Caco-2 (cell line): ENCODE measurements at regions not wholly inside any gene's neighbourhood (a gene's known extent, or its start where the extent isn't known, plus 50 kb on each side); places are given as distances from the start of the nearest gene placed in this dataset.
"Not testable (repeated sequence)": the region's sequence is repeated elsewhere in the genome, so short reads cannot be mapped to it uniquely, and the experiment has no call there.

Experiments
- BruUV-seq: library from RNA; stranded (reverse); fragments of 400-500 nt; replicated peaks from 2 replicates; lab custom pipeline; 2021; lab: Mats Ljungman, UMichigan
- CTCF ChIA-PET: fragments of 300-600 bp; sonication (Branson Sonifier 250); formaldehyde crosslinking; loops from one replicate; lab custom pipeline; 2022; ENCODE audit warnings: antibody characterized with exemption; lab: Charles Lee
- POLR2A ChIA-PET: fragments of 300-600 bp; sonication (Branson Sonifier 250); formaldehyde crosslinking; loops from one replicate; lab custom pipeline; 2022; ENCODE audit warnings: antibody characterized with exemption; lab: Charles Lee
- DNase-seq, 2 experiments: peaks; one replicate each; pipeline versions ENCODE4 v3.0.0 to v3.0.0-alpha.2; 2020 to 2022
- H3K27me3 ChIP-seq: replicated peaks from 2 replicates; pipeline ENCODE4 v1.6.0; 2011; ENCODE audit warnings: low read length; ENCODE audit not compliant: control insufficient read depth, insufficient read depth
- H3K36me3 ChIP-seq: 2 replicates; pipeline ENCODE4 v1.5.1; 2011; ENCODE audit warnings: low read length; ENCODE audit not compliant: control insufficient read depth, insufficient read depth
- H3K4me1 ChIP-seq: fragments of 250-450 bp; sonication (Bioruptor Pico); 2 replicates; pipeline ENCODE4 v1.5.1; 2020; ENCODE audit warnings: mild to moderate bottlenecking
- H3K4me3 ChIP-seq: 2 replicates; pipeline ENCODE4 v1.5.1; 2011; ENCODE audit warnings: low read depth, mild to moderate bottlenecking, control low read depth, low read length
- H3K9me3 ChIP-seq: fragments of 250-450 bp; sonication (Bioruptor Pico); 2 replicates; pipeline ENCODE4 v1.5.1; 2020; ENCODE audit warnings: mild to moderate bottlenecking, moderate library complexity
- H3K27ac Mint-ChIP-seq: one replicate; pipeline ENCODE4 v1.8.0; 2022; ENCODE audit warnings: mixed read lengths; ENCODE audit not compliant: unreplicated experiment
- H3K27me3 Mint-ChIP-seq: one replicate; pipeline ENCODE4 v1.8.0; 2022; ENCODE audit warnings: mixed read lengths; ENCODE audit not compliant: insufficient read depth, unreplicated experiment
- H3K36me3 Mint-ChIP-seq: one replicate; pipeline ENCODE4 v1.8.0; 2022; ENCODE audit warnings: mild to moderate bottlenecking, mixed read lengths; ENCODE audit not compliant: insufficient read depth, unreplicated experiment
- H3K4me1 Mint-ChIP-seq: one replicate; pipeline ENCODE4 v1.8.0; 2022; ENCODE audit warnings: low read depth, mixed read lengths; ENCODE audit not compliant: unreplicated experiment
- H3K4me3 Mint-ChIP-seq: one replicate; pipeline ENCODE4 v1.8.0; 2022; ENCODE audit warnings: mild to moderate bottlenecking, moderate library complexity, mixed read lengths; ENCODE audit not compliant: unreplicated experiment
- H3K9me3 Mint-ChIP-seq: one replicate; pipeline ENCODE4 v1.8.0; 2022; ENCODE audit warnings: mixed read lengths; ENCODE audit not compliant: unreplicated experiment
- intact Hi-C: fragments of 100-400 bp; cut with micrococcal nuclease; formaldehyde crosslinking; loops from one replicate; pipeline ENCODE4 v1.10.0; 2022; ENCODE audit not compliant: unreplicated experiment
- TF ChIP-seq, protein P1 (sequence below), 2 experiments: fragments of 200-600 bp in 1 of 2; IDR thresholded peaks; 1 replicate in 1 of 2; 2 replicates in 1 of 2; pipeline versions ENCODE4 v1.5.1 to v1.8.0; 2011 to 2022; ENCODE audit warnings: antibody characterized with exemption in 1 of 2, control low read depth in 1 of 2, inconsistent platforms in 1 of 2, low read depth in 1 of 2, low read length in 1 of 2, mild to moderate bottlenecking in 1 of 2, moderate library complexity in 1 of 2; ENCODE audit not compliant: insufficient read depth in 1 of 2, severe bottlenecking in 1 of 2, unreplicated experiment in 1 of 2

DNA sequence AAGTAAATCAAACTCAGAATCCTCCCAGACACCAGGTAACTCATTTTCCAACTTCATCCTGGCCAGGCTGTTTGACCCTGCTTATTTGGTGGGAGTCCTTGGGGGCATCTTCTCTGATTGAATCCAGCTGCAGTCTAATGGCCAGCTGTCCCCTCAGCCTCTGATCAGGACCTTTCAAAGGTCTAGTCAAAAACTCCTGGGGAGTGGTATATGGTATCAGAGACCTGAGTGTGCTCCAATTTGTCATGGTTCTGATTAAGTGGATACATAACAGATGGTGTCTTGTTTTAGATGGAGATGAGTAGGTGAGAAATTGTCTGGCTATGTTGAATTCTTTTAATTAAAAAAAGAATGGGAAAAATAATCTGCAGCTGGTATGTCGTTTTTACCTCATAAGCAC, 842.6 kb upstream of the ACVR2A start:
- POLR2A ChIA-PET: no interaction called here
- H3K36me3 Mint-ChIP-seq: no peaks in the 10 kb centered on the region

GRCh38 chr2:147001061-147001460, 843.8 kb upstream of the ACVR2A start:
- no peaks in the 10 kb centered on the region for H3K27me3 ChIP-seq
- H3K4me3 ChIP-seq: no peak overlapping the region
- H3K4me3 Mint-ChIP-seq: no peak overlapping the region
- intact Hi-C loops: no loop called here
- CTCF ChIA-PET: no interaction called here
- H3K27ac Mint-ChIP-seq: no peak overlapping the region
- no TSS peak for BruUV-seq
- no peaks in the 10 kb centered on the region for H3K27me3 Mint-ChIP-seq
- POLR2A ChIA-PET: no interaction called here
- no peaks in the 10 kb centered on the region for H3K9me3 Mint-ChIP-seq
- no peaks in the 10 kb centered on the region for H3K36me3 ChIP-seq
- DNase-seq: no peak
- no peaks in the 10 kb centered on the region for H3K4me1 ChIP-seq
- TF ChIP-seq, protein P1, sequence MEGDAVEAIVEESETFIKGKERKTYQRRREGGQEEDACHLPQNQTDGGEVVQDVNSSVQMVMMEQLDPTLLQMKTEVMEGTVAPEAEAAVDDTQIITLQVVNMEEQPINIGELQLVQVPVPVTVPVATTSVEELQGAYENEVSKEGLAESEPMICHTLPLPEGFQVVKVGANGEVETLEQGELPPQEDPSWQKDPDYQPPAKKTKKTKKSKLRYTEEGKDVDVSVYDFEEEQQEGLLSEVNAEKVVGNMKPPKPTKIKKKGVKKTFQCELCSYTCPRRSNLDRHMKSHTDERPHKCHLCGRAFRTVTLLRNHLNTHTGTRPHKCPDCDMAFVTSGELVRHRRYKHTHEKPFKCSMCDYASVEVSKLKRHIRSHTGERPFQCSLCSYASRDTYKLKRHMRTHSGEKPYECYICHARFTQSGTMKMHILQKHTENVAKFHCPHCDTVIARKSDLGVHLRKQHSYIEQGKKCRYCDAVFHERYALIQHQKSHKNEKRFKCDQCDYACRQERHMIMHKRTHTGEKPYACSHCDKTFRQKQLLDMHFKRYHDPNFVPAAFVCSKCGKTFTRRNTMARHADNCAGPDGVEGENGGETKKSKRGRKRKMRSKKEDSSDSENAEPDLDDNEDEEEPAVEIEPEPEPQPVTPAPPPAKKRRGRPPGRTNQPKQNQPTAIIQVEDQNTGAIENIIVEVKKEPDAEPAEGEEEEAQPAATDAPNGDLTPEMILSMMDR (IDR thresholded peaks at IDR 0.05; ENCODE audit: insufficient read depth in 1 of 2, low read depth in 1 of 2, low read length in 1 of 2, severe bottlenecking in 1 of 2, unreplicated experiment in 1 of 2): no peak
- H3K9me3 ChIP-seq: no peaks in the 10 kb centered on the region
- no peaks in the 10 kb centered on the region for H3K36me3 Mint-ChIP-seq
- H3K4me1 Mint-ChIP-seq: peaks cover 7% of the 10 kb centered on the region

More for the DNA sequence above, 842.6 kb upstream of the ACVR2A start:
- H3K4me3 Mint-ChIP-seq: no peak overlapping the region
- Histone ChIP-seq H3K36me3 (no peaks in the 10 kb centered on the region), H3K27me3 (no peaks in the 10 kb centered on the region), H3K9me3 (no peaks in the 10 kb centered on the region), H3K4me3 (no peak overlapping the region), H3K4me1 (no peaks in the 10 kb centered on the region)
- BruUV-seq: no TSS peak
- DNase-seq: no peak
- CTCF ChIA-PET: no interaction called here
- H3K4me1 Mint-ChIP-seq: peaks cover 7% of the 10 kb centered on the region
- intact Hi-C loops: no loop called here
- TF ChIP-seq, protein P1 (IDR thresholded peaks at IDR 0.05; ENCODE audit: insufficient read depth in 1 of 2, low read depth in 1 of 2, low read length in 1 of 2, severe bottlenecking in 1 of 2, unreplicated experiment in 1 of 2): no peak
- no peak overlapping the region for H3K27ac Mint-ChIP-seq
- H3K27me3 Mint-ChIP-seq: no peaks in the 10 kb centered on the region
- H3K9me3 Mint-ChIP-seq: no peaks in the 10 kb centered on the region

DNA sequence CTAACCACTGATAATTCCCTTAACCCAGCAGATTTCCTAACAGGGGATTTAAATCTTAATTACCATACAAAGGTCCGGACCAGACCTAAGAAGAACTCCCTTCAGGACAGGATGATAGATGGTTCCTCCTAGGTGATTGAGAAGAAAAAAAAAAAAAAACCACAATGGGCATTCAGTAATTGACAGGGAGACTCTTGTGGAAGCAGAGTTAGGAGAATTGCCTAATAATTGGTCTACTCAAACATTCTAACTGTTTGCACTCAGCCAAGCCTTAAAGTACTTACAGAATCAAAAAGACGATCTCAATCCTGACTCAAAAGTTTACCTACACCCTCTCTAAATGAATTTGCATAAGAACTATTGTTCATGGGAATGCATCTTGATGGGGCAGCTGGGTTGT, 844.7 kb upstream of the ACVR2A start:
- H3K4me1 Mint-ChIP-seq, CTCF ChIA-PET, H3K36me3 ChIP-seq, H3K9me3 ChIP-seq, H3K4me3 ChIP-seq, DNase-seq, BruUV-seq, H3K36me3 Mint-ChIP-seq, H3K9me3 Mint-ChIP-seq, H3K27ac Mint-ChIP-seq, H3K27me3 ChIP-seq, H3K4me1 ChIP-seq, POLR2A ChIA-PET, H3K4me3 Mint-ChIP-seq, intact Hi-C loops, H3K27me3 Mint-ChIP-seq: not testable (repeated sequence)

GRCh38 chr2:146997945-146998344, 846.9 kb upstream of the ACVR2A start:
- Histone ChIP-seq H3K4me1 (no peaks in the 10 kb centered on the region), H3K36me3 (no peaks in the 10 kb centered on the region), H3K9me3 (no peaks in the 10 kb centered on the region), H3K27me3 (no peaks in the 10 kb centered on the region), H3K4me3 (no peak overlapping the region)
- H3K4me1 Mint-ChIP-seq: peaks cover 7% of the 10 kb centered on the region
- H3K4me3 Mint-ChIP-seq: no peak overlapping the region
- H3K27ac Mint-ChIP-seq: no peak overlapping the region
- BruUV-seq: no TSS peak
- CTCF ChIA-PET: no interaction called here
- no peaks in the 10 kb centered on the region for H3K9me3 Mint-ChIP-seq
- DNase-seq: no peak
- intact Hi-C loops: no loop called here
- no peaks in the 10 kb centered on the region for H3K27me3 Mint-ChIP-seq
- no peaks in the 10 kb centered on the region for H3K36me3 Mint-ChIP-seq
- POLR2A ChIA-PET: no interaction called here
- TF ChIP-seq, protein P1 (IDR thresholded peaks at IDR 0.05; ENCODE audit: insufficient read depth in 1 of 2, low read depth in 1 of 2, low read length in 1 of 2, severe bottlenecking in 1 of 2, unreplicated experiment in 1 of 2): no peak
